PFSK-1 (cell line): ENCODE measurements at regions not wholly inside any gene's neighbourhood (a gene's known extent, or its start where the extent isn't known, plus 50 kb on each side); places are given as distances from the start of the nearest gene placed in this dataset.

Source experiments
- POLR2AphosphoS5 ChIP-seq: IDR thresholded peaks from 2 replicates; pipeline ENCODE4 v1.6.1; 2012; ENCODE audit warnings: low read depth, mild to moderate bottlenecking, control low read depth, low read length, moderate library complexity
- REST ChIP-seq, 2 experiments: IDR thresholded peaks; 2 replicates each; pipeline versions ENCODE4 v1.6.1 to v1.8.0; 2011 to 2012; ENCODE audit warnings: low read depth in 2 of 2, low read length in 2 of 2, control low read depth in 1 of 2, inconsistent platforms in 1 of 2, mild to moderate bottlenecking in 1 of 2, moderate library complexity in 1 of 2; ENCODE audit not compliant: insufficient read depth in 1 of 2

- no peak for TF ChIP-seq REST (IDR thresholded peaks at IDR 0.05; ENCODE audit: insufficient read depth in 1 of 2, low read depth in 2 of 2, low read length in 2 of 2)
- no peak for TF ChIP-seq POLR2AphosphoS5
These were observed 235.7 kb upstream of the ELL2 start for GRCh38 chr5:96197347-96197746.
